HAP-1 (cell line): ENCODE measurements at regions not wholly inside any gene's neighbourhood (a gene's known extent, or its start where the extent isn't known, plus 50 kb on each side); places are given as distances from the start of the nearest gene placed in this dataset.

Experiments used
- DNase-seq, 2 experiments: peaks; one replicate each; pipeline ENCODE4 v3.0.0-alpha.2; 2016 to 2020; ENCODE audit warnings: low spot score in 2 of 2
- H3K27me3 ChIP-seq: fragments of 250-450 bp; sonication (Bioruptor Pico); 2 replicates; pipeline ENCODE4 v1.5.1; 2020; ENCODE audit warnings: low read depth, mild to moderate bottlenecking, moderate library complexity
- H3K36me3 ChIP-seq: fragments of 250-450 bp; sonication (Bioruptor Pico); replicated peaks from 2 replicates; pipeline ENCODE4 v1.5.1; 2020; ENCODE audit warnings: mild to moderate bottlenecking
- H3K4me1 ChIP-seq: fragments of 250-450 bp; sonication (Bioruptor Pico); 2 replicates; pipeline ENCODE4 v1.5.1; 2020; ENCODE audit warnings: mild to moderate bottlenecking
- H3K4me3 ChIP-seq: fragments of 250-450 bp; sonication (Bioruptor Pico); 2 replicates; pipeline ENCODE4 v1.5.1; 2020; ENCODE audit warnings: mild to moderate bottlenecking, moderate library complexity
- H3K9me3 ChIP-seq: fragments of 250-450 bp; sonication (Bioruptor Pico); 2 replicates; pipeline ENCODE4 v1.5.1; 2020; ENCODE audit warnings: mild to moderate bottlenecking, moderate library complexity
- in situ Hi-C: fragments of 300-500 bp; cut with MboI; formaldehyde crosslinking; loops from 3 replicates; pipeline ENCODE4 v1.14.3; 2020; ENCODE audit warnings: low sequenced_read_pairs, inconsistent platforms, mixed read lengths

GRCh38 chr3:106688464-106688863 lies 688.8 kb upstream of the CCDC54 start:
- no peaks in the 10 kb centered on the region for H3K27me3 ChIP-seq
- no peak for DNase-seq
- H3K9me3 ChIP-seq = no peaks in the 10 kb centered on the region
- no peaks in the 10 kb centered on the region for H3K4me1 ChIP-seq
- no peaks in the 10 kb centered on the region for H3K36me3 ChIP-seq
- no peak overlapping the region for H3K4me3 ChIP-seq
- in situ Hi-C loops = no loop called here

GRCh38 chr3:106691476-106691875 lies 685.8 kb upstream of the CCDC54 start:
- no peak overlapping the region for H3K4me3 ChIP-seq
- no peaks in the 10 kb centered on the region for H3K27me3 ChIP-seq
- H3K9me3 ChIP-seq = no peaks in the 10 kb centered on the region
- no peak for DNase-seq
- in situ Hi-C loops = no loop called here
- no peaks in the 10 kb centered on the region for H3K36me3 ChIP-seq
- no peaks in the 10 kb centered on the region for H3K4me1 ChIP-seq

GRCh38 chr3:106692624-106693023 lies 684.6 kb upstream of the CCDC54 start:
- no peaks in the 10 kb centered on the region for H3K4me1 ChIP-seq
- H3K27me3 ChIP-seq = no peaks in the 10 kb centered on the region
- H3K36me3 ChIP-seq = no peaks in the 10 kb centered on the region
- in situ Hi-C loops = no loop called here
- DNase-seq = no peak
- no peak overlapping the region for H3K4me3 ChIP-seq
- no peaks in the 10 kb centered on the region for H3K9me3 ChIP-seq

- in situ Hi-C loops = no loop called here
- no peaks in the 10 kb centered on the region for H3K9me3 ChIP-seq
- DNase-seq = no peak
- H3K4me3 ChIP-seq = no peak overlapping the region
- H3K4me1 ChIP-seq = no peaks in the 10 kb centered on the region
- H3K36me3 ChIP-seq = no peaks in the 10 kb centered on the region
- no peaks in the 10 kb centered on the region for H3K27me3 ChIP-seq
These were observed 678.1 kb upstream of the CCDC54 start for GRCh38 chr3:106699122-106699521.

GRCh38 chr3:106700981-106701380 lies 676.3 kb upstream of the CCDC54 start:
- DNase-seq = no peak
- no peak overlapping the region for H3K4me3 ChIP-seq
- no peaks in the 10 kb centered on the region for H3K36me3 ChIP-seq
- in situ Hi-C loops = no loop called here
- H3K9me3 ChIP-seq = no peaks in the 10 kb centered on the region
- H3K27me3 ChIP-seq = no peaks in the 10 kb centered on the region
- H3K4me1 ChIP-seq = no peaks in the 10 kb centered on the region

- Histone ChIP-seq H3K36me3 (no peaks in the 10 kb centered on the region), H3K9me3 (no peaks in the 10 kb centered on the region), H3K4me3 (no peak overlapping the region), H3K27me3 (no peaks in the 10 kb centered on the region), H3K4me1 (no peaks in the 10 kb centered on the region)
- in situ Hi-C loops = no loop called here
- DNase-seq = no peak
These were observed 673.7 kb upstream of the CCDC54 start for GRCh38 chr3:106703524-106703923.

GRCh38 chr3:106707347-106707746 lies 669.9 kb upstream of the CCDC54 start:
- no peaks in the 10 kb centered on the region for H3K36me3 ChIP-seq
- no peaks in the 10 kb centered on the region for H3K9me3 ChIP-seq
- no peaks in the 10 kb centered on the region for H3K4me1 ChIP-seq
- H3K4me3 ChIP-seq = no peak overlapping the region
- no peak for DNase-seq
- in situ Hi-C loops = no loop called here
- no peaks in the 10 kb centered on the region for H3K27me3 ChIP-seq

GRCh38 chr3:106710596-106710995 lies 666.6 kb upstream of the CCDC54 start:
- in situ Hi-C loops = no loop called here
- Histone ChIP-seq H3K4me1 (no peaks in the 10 kb centered on the region), H3K9me3 (no peaks in the 10 kb centered on the region), H3K4me3 (no peak overlapping the region), H3K27me3 (no peaks in the 10 kb centered on the region), H3K36me3 (no peaks in the 10 kb centered on the region)
- DNase-seq = no peak

- Histone ChIP-seq H3K4me3 (no peak overlapping the region), H3K27me3 (no peaks in the 10 kb centered on the region), H3K36me3 (no peaks in the 10 kb centered on the region), H3K9me3 (no peaks in the 10 kb centered on the region), H3K4me1 (no peaks in the 10 kb centered on the region)
- in situ Hi-C loops = no loop called here
- DNase-seq = no peak
These were observed 665.6 kb upstream of the CCDC54 start for GRCh38 chr3:106711650-106712049.

GRCh38 chr3:106714400-106714799 lies 662.8 kb upstream of the CCDC54 start:
- no peak overlapping the region for H3K4me3 ChIP-seq
- H3K9me3 ChIP-seq = no peaks in the 10 kb centered on the region
- H3K27me3 ChIP-seq = no peaks in the 10 kb centered on the region
- no peaks in the 10 kb centered on the region for H3K36me3 ChIP-seq
- H3K4me1 ChIP-seq = no peaks in the 10 kb centered on the region
- in situ Hi-C loops = no loop called here
- DNase-seq = no peak

- Histone ChIP-seq H3K36me3 (no peaks in the 10 kb centered on the region), H3K4me3 (no peak overlapping the region), H3K4me1 (no peaks in the 10 kb centered on the region), H3K9me3 (no peaks in the 10 kb centered on the region), H3K27me3 (no peaks in the 10 kb centered on the region)
- no peak for DNase-seq
- in situ Hi-C loops = no loop called here
These were observed 662.0 kb upstream of the CCDC54 start for GRCh38 chr3:106715286-106715685.

GRCh38 chr3:106717178-106717780 lies 660.0 kb upstream of the CCDC54 start:
- H3K36me3 ChIP-seq = no peaks in the 10 kb centered on the region
- no peaks in the 10 kb centered on the region for H3K27me3 ChIP-seq
- in situ Hi-C loops = no loop called here
- no peaks in the 10 kb centered on the region for H3K4me1 ChIP-seq
- no peak overlapping the region for H3K4me3 ChIP-seq
- H3K9me3 ChIP-seq = no peaks in the 10 kb centered on the region
- no peak for DNase-seq

- Histone ChIP-seq H3K27me3 (no peaks in the 10 kb centered on the region), H3K9me3 (no peaks in the 10 kb centered on the region), H3K36me3 (no peaks in the 10 kb centered on the region), H3K4me1 (no peaks in the 10 kb centered on the region), H3K4me3 (no peak overlapping the region)
- DNase-seq = no peak
- in situ Hi-C loops = no loop called here
These were observed 658.2 kb upstream of the CCDC54 start for GRCh38 chr3:106719077-106719476.

- no peak overlapping the region for H3K4me3 ChIP-seq
- DNase-seq = no peak
- no peaks in the 10 kb centered on the region for H3K4me1 ChIP-seq
- no peaks in the 10 kb centered on the region for H3K27me3 ChIP-seq
- H3K36me3 ChIP-seq = no peaks in the 10 kb centered on the region
- in situ Hi-C loops = no loop called here
- H3K9me3 ChIP-seq = no peaks in the 10 kb centered on the region
These were observed 657.7 kb upstream of the CCDC54 start for GRCh38 chr3:106719583-106719982.

- Histone ChIP-seq H3K36me3 (no peaks in the 10 kb centered on the region), H3K9me3 (no peaks in the 10 kb centered on the region), H3K4me3 (no peak overlapping the region), H3K27me3 (no peaks in the 10 kb centered on the region), H3K4me1 (peaks cover 4% of the 10 kb centered on the region; the same call in 1 of the 2 replicates)
- in situ Hi-C loops = no loop called here
- no peak for DNase-seq
These were observed 656.7 kb upstream of the CCDC54 start for GRCh38 chr3:106720510-106720909.
